Sigmoid colon (tissue), 4 donors: ENCODE measurements at regions not wholly inside any gene's neighbourhood (a gene's known extent, or its start where the extent isn't known, plus 50 kb on each side); places are given as distances from the start of the nearest gene placed in this dataset.

ENCODE experiments used
- CTCF ChIP-seq, 4 experiments: fragments of 450-650 bp in 3 of 4; fragments of 200-600 bp in 1 of 4; IDR thresholded peaks; one replicate each; pipeline ENCODE4 v1.5.1; 2016 to 2019; ENCODE audit warnings: antibody characterized with exemption in 4 of 4, mild to moderate bottlenecking in 3 of 4, moderate library complexity in 2 of 4
- EP300 ChIP-seq, 4 donors: sonication (generic); formaldehyde crosslinking; IDR thresholded peaks; one replicate each; pipeline ENCODE4 v1.6.1; 2017; ENCODE audit warnings: antibody characterized with exemption in 4 of 4
- POLR2A ChIP-seq, 2 donors: fragments of 450-650 bp; IDR thresholded peaks; one replicate each; pipeline ENCODE4 v1.6.1; 2016; ENCODE audit warnings: antibody characterized with exemption in 2 of 2, mild to moderate bottlenecking in 2 of 2, moderate library complexity in 2 of 2
- POLR2AphosphoS5 ChIP-seq, 4 donors: sonication (generic); formaldehyde crosslinking; IDR thresholded peaks; one replicate each; pipeline ENCODE4 v1.6.1; 2017; ENCODE audit warnings: antibody characterized with exemption in 4 of 4

- TF ChIP-seq POLR2AphosphoS5 (IDR thresholded peaks at IDR 0.05), result no peak
- no peak for TF ChIP-seq EP300 (IDR thresholded peaks at IDR 0.05)
- no peak for TF ChIP-seq CTCF (IDR thresholded peaks at IDR 0.05)
- no peak for TF ChIP-seq POLR2A (IDR thresholded peaks at IDR 0.05)
Measured at GRCh38 chr10:80966326-80966986, 428.8 kb downstream of the SH2D4B start.
